Skin of body (tissue), 1 donor: ENCODE measurements at regions not wholly inside any gene's neighbourhood (a gene's known extent, or its start where the extent isn't known, plus 50 kb on each side); places are given as distances from the start of the nearest gene placed in this dataset.

Source experiments
- DNase-seq: peaks from one replicate; lab custom pipeline; 2025; lab: John Stamatoyannopoulos, UW

DNA sequence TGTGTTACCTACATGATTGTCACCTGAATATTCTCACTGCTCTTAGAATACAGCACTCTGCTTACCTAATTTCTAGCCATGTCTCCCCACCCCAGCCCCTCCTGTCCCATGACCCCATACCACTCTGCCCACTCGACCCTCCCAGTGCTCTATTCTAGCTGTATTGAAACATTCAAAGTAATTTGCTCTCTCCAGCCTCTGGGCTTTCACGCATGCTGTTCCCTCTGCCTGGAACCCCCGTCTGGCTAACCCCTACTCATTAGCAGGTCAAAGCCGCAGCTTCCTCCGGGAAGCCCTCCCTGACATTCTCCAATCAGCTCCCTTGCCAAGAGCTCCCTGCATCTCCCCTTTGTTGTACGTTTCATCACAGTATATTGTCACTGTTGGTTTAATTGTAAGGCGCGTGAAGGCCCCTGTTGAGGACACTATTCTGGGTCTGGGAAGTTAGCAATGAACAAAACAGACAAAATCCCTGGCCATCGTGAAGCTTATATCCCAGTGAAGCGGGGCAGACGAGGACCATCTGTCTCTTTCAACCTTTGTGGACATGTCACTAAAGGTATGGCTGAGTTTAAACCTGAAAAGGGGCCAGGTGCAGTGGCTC, 72.3 kb upstream of the LHX1 start:
- DNase-seq = no peak

DNA sequence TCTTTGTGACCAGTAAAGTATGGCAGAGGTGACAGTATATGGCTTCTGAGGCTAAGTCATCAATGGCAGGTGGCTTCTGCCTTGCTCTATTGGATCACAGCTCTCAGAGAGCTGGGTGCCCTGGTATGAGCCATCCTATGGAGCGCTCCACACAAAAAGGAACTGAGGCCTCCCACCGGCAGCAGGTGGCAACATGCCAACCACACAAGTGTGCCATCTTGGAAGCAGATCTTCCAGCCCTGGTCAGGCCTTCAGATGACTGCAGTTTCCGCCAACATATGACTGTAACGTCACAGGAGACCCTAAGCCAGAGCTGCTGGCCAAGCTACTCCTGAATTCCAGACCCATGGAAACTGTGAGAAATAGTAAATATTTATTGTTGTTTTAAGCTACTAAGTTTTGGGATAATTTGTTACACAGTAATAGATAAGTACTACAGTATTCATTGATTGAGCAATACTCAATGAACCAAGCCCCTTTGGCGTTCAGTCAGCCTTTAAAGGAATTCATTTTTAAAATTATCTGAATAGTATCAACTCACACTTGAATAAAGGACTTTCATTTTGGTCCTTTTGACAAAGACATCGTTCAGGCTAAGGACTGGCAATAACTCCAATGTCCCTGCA, 69.4 kb upstream of the LHX1 start:
- no peak for DNase-seq

DNA sequence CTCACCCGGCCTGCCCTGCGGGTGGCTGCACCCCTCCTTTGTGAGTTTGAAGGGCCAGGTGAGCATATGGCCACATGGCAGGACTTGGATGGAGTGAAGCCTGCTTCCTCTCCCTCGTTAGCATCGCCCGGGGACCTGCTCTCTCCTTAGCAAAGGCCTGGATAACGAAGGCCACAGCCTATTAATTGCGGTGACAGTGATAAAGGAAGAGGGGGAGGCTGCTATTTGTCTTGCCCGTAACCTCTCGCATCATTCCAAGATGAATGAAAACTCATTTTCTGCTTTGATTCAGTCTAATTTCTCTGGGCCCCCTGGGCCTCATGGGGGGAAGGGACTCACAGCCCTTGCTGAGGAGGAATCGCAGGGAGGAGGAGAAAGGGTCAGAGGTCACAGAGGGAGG, 68.5 kb upstream of the LHX1 start:
- DNase-seq = no peak

DNA sequence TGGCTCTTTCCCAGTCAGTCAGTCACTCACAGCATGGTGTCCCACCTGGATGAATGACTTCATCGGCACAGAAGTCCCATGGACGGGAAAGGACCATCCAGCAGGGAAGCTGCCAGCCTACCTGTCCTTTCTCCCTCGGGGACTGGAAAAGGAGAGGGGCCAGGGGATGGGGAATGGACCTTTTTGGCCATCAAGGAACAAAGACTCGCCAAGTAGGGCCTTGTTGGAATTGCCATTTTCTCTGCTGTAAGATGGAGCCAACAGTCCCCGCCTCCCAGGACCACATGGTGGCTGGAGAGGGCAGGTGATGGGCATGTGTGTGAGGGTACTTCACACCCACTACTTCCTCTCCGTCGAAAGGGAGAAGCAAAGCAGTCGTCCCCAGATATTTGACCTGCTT, 67.8 kb upstream of the LHX1 start:
- DNase-seq = no peak

DNA sequence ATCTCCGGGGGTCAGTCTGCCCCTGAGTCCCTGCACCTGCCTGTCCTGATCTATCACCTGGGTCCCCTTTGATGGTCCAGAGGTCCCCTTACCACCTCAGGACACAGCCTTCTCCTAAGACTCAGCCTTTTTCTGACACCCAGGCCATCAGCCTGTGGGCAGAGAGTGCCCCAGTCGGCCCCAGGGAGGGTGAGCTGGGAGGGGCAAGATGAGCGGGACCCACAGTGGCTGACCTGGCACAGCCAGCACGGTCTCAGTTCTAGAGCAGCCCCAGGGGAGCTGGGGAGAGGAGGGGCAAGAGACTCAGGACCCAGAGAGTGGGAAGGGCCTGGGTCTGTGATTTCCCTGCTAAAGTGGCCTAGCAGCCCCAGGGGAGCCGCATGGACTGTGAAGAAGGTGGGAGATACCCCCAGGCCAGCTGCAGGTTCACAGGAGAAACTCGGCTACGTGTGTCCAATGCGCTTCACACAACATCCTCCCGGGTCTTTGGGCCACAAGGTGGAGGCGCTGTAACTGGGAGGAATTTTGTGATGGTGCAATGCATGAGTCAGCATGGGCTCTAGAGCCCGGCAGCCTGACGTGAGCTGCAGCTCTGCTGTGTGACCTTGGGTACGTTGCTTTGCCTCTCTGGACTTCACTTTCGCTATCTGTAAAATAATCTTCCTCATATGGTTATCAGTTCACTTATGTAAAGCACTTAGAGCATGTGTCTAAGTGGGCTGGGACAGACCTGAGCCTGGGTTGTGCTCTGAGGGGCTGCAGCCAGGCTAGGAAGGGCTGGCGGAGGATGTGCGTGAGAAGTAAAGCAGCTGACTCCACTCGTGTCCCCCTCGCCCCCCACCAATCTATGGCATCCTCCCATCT, 67.2 kb upstream of the LHX1 start:
- no peak for DNase-seq

DNA sequence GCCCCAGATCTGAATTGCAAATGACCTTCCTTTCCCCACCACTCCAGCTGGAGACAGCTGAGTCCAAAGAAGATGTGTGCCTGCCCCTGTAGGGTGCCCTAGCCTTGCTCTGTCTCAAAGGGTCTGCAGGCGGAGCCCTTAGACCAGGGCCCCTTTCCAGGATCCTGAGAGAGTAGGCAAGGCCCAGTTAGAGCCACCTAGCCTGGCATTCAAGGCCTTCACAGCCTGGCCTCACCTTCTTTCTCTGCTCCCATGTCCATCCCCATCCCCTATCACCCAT, 66.6 kb upstream of the LHX1 start:
- DNase-seq = no peak

DNA sequence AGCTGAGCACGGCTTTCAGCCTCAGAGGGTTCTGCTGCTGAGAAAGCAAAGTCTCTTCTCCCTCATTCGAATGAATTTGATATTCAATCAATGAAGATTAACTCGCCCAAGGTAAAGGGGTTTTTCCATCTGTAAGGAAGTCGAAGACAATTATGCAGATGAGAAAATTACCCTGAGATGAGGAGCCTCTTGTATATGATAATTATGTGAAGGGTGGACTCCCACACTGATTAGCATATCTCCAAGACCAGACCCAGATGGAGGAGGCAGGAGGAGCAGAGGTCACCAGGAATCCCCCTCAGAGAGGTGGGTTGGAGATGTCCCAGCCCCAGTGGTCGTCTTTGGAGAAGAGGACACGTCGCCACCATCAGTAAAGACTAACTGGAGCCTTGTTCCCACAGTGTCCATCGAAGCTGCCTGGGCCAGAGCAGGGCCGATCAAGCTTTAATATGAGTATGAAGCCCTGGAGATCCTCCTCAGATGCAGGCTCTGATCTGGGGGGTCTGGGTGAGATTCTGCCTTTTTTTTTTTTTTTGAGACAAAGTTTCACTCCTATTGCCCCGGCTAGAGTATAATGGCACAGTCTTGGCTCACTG, 61.5 kb upstream of the LHX1 start:
- no peak for DNase-seq

DNA sequence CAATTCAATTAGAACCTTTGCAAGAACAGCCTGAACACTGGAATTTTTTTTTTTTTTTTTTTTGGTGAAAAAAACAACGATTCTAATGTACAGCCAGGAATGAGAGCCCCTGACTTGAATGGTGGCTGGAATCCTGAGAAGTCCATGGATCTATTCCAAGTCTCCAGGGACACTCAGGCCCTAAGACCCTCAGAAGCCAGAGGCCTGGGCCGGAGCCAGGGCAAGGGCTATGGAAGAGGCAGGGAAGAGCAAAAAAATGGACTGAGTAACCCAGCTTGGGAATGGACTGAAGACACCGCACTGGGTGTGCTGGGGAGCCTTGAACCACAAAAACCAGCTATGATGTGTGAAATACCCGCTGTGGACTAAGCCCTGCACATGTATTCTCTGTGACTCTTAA, 60.3 kb upstream of the LHX1 start:
- no peak for DNase-seq

DNA sequence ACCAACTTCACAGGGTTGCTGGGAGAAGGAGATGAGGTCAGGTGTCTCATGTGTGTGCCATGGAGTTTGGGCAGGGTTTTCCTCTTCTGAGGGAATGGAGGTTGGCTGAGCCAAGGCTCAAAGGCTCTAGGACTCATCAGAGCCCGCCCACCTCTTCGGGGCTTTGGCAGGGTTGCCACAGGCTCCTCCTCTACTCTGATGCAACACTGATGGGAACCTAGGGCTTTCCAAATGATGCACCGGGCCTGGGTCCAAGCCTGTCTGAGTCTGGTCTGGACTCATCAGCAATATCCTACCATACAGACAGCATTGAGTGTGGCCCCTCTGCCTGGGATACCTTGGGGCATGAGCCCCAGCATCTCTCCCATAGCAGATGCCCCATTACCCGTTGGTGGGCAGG, 59.5 kb upstream of the LHX1 start:
- DNase-seq = no peak

DNA sequence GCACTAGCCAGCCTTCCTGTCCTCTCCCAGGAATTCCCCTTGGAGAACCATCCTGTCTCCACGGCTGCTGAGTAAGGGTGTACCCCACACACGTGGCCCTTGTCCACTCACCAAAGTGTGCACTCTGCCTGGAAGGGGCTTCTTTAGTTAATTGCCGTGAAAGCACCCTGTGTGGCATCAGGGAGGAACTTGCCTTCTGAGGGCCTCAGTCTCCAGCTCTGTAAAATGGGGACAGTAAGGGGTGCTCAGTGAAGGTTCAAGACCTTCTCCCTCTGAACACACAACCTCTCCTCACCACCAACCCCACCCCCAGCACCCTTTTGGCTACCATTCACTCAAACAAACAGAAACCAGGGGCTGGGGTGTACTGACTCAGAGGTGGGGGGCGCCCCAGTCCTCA, 59.1 kb upstream of the LHX1 start:
- DNase-seq = no peak

DNA sequence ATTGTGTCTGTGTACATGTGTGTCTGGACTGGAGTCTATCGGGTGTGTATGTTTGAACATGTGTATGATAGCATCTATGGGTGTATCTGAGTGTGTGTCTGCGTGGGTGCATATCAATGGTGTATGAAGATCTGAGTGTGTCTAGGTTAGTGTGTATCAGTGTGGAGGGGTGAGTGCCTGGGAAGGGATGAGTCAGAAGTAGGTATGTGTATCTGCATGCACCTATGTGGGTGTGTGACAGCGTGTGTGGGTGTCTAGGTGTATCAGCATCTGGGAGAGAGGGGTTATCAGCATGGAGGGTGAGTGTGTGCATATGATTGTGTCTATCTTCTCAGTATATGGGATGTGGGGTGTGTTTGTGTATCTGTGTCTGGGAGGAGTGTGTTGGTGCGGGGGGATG, 58.2 kb upstream of the LHX1 start:
- no peak for DNase-seq

DNA sequence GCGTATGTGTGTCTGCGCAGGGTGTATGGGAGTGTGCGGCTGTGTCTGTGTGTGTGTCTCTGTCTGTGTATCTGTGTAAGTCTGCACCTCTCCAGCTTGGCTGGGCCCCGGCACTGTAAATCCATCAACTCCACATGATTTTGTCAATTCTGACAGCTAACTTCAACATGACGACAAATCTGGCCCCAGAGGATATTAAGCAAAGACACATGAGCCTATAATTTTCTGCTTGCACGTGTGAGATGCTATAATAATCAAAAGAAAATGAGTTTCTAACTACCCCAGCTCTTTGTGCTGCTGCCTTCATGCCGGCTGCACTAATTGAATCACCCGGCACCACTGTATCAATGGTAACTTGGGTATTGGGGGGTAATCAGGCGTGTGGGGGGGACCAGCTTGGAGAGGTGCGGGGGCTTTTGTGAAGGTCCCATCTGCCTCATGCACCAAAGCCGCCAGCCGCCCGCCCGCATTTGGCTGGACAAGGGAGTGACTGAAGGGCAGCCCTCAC, 57.6 kb upstream of the LHX1 start:
- DNase-seq = no peak

DNA sequence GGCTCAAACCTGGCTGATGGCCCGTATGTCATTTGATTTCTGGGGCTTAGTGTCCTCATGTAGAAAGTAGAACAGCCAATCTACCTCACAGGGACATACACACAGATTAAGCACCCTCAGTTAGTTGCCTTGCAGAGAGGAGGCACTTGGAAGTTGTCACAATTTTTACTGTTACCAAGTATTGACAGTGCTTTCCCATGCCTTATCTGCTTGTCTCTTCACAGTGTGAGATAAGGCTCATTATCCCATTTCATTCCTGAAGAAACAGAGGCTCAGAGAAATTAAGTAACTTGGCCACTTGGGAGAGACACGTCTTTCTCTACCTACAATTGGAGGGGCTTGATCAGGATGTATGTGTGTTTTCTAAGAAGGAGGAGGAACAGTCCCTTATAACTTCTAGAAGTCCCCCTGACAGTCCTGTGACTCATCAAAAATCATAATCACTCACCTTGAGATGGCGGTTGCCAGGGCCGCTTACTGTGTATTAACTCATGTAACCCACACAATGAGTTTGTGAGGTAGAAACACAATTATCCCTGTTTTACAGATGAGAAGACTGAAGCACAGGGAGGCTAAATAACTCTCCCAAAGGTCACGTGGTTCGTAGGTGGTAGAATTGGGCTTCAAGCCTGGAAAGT, 56.9 kb upstream of the LHX1 start:
- no peak for DNase-seq

DNA sequence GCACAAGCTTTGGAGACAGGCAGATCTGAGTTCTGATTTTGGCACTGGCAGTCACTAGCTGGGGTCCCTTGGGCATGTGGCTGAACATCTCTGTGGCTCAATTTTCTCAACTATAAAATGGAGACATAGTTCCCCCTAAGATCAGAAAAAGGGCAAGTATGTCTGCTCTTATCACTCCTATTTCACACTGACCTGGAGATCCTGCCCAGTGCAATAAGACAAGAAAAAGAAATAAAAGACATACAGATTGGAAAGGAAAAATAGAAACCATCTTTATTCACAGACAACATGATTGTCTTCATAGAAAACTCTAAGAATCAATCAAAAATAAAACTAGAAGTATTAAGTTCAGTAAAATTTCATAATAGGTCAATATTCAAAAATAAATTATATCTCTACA, 56.0 kb upstream of the LHX1 start:
- DNase-seq = no peak

DNA sequence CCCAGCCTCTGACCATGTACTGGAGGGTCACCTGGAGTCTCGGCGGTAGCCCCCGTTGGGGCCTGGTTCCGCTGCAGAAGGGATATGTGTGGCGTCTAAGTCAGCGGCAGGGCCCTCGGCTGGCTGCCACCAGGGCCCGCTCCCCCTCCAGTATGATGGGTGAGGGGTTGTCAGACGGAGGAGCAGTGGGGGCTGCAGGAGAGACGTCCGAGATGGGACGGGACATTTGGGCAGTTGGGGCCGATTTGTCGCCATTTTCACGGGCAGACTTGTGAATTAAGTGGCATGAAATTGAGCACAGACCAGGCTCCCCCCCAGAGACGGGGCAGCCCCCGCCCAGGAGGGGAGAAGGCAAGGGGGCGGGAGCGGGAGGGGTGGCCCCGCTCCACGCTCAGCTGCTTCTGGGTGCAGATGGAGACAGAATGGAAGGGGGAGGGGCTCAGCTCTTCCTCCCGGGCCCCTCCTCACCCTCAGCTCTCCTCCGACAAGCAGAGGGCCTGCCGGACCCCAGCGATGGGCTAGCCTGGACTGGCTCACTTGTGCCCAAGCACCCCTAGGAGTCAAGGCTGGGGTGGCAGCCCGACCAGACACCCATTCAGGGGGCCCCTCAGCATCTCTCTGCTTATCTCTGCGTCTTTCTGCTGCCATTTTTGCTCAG, 52.7 kb upstream of the LHX1 start:
- DNase-seq = no peak

DNA sequence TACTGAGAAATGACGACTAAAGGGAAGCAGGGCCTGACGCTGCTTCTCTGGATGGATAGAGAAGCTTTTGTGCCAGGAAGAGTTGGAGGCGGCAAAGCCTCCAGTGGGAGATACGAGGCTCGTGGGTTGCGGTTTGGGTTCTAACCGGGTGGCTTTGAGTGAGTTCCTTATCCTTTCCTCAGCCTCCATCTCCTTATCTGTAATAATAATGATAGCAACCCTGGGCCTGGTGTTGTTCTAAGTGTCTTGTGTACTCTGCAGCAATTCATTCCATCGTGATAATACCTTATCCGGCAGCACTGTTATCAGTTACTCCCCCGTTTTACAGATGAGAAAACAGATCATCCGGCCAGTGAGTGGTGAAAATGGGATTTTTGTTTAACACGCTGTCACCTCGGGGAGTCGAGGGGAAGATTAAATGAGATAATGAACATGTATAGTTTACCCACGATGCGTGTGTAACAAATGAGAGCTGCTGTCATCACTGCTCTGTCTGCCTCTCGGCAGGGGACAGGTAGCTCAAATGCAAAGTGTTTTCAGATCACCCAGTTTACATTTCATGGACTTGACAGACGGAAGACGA, 52.0 kb upstream of the LHX1 start:
- no peak for DNase-seq

DNA sequence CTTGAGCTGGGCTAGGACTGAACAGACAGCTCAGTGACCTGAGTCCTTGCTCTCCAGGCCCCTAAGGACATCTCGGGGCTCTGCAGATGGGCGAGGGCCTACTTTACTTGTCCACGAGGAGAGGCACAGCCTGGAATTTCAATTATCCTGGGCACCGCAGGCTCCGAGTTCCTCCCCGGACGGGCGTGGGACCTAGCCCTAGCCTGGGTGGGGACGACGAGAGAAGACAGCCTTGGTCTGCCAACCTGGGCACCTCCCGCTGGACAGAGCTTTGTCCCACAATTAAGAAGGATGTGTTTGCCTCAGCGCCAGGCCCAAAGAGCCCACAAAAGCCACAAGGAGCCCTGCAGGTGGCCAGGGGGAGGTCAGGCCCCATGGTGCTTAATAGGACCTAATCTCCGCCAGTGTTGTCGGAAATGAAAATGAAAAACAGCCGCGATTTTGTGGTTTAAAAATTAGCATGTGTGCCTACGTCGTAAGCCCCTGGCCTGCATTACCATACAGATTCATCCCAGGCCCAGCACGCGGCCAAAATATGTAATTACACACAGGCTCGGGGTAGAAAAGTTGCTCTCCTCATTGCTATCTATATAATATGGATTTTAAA, 51.4 kb upstream of the LHX1 start:
- DNase-seq = peak; percentile 27
